Natural killer cell (primary cell): ENCODE measurements at regions not wholly inside any gene's neighbourhood (a gene's known extent, or its start where the extent isn't known, plus 50 kb on each side); places are given as distances from the start of the nearest gene placed in this dataset.

Experiments used
- ATAC-seq, 3 donors: fragments of 150-1000 bp in 2 of 3; fragments of 200-7000 bp in 1 of 3; cut with Tn5 transposase; 1 replicate in 1 of 3; 2 replicates in 2 of 3; pipeline ENCODE4 v1.10.0; 2021; ENCODE audit warnings: mild to moderate bottlenecking in 2 of 3, moderate library complexity in 2 of 3
- DNase-seq, 2 donors: peaks; one replicate each; pipeline versions ENCODE4 v3.0.0 to v3.0.0-alpha.2; 2013 to 2021; ENCODE audit warnings: mixed read lengths in 1 of 2
- H3K27ac ChIP-seq: one replicate; pipeline ENCODE4 v1.5.1; 2013; ENCODE audit warnings: mild to moderate bottlenecking, low read length
- H3K27me3 ChIP-seq: one replicate; pipeline ENCODE4 v1.6.1; 2013; ENCODE audit warnings: low read length; ENCODE audit not compliant: control insufficient read depth, insufficient read depth
- H3K36me3 ChIP-seq: one replicate; pipeline ENCODE4 v1.6.1; 2013; ENCODE audit warnings: low read length; ENCODE audit not compliant: control insufficient read depth, insufficient read depth
- H3K4me1 ChIP-seq: one replicate; pipeline ENCODE4 v1.6.1; 2013; ENCODE audit warnings: low read length; ENCODE audit not compliant: control insufficient read depth, insufficient read depth
- H3K4me3 ChIP-seq: one replicate; pipeline ENCODE4 v1.5.1; 2013; ENCODE audit warnings: low read length
- H3K9me3 ChIP-seq: one replicate; pipeline ENCODE4 v1.6.1; 2013; ENCODE audit warnings: low read length; ENCODE audit not compliant: control insufficient read depth, insufficient read depth
- H3K27ac Mint-ChIP-seq, 2 donors: one replicate each; pipeline ENCODE4 v1.8.0; 2022; ENCODE audit warnings: mild to moderate bottlenecking in 2 of 2, mixed read lengths in 2 of 2, moderate library complexity in 1 of 2
- H3K27me3 Mint-ChIP-seq, 2 donors: one replicate each; pipeline ENCODE4 v1.8.0; 2022; ENCODE audit warnings: low read depth in 2 of 2, mixed read lengths in 2 of 2
- H3K36me3 Mint-ChIP-seq: one replicate; pipeline ENCODE4 v1.8.0; 2022; ENCODE audit warnings: mixed read lengths
- H3K4me1 Mint-ChIP-seq, 2 donors: one replicate each; pipeline ENCODE4 v1.8.0; 2022; ENCODE audit warnings: mixed read lengths in 2 of 2
- H3K4me3 Mint-ChIP-seq: one replicate; pipeline ENCODE4 v1.8.0; 2022; ENCODE audit warnings: mild to moderate bottlenecking, moderate library complexity, mixed read lengths
- H3K9me3 Mint-ChIP-seq, 2 donors: one replicate each; pipeline ENCODE4 v1.8.0; 2022; ENCODE audit warnings: mixed read lengths in 2 of 2
- CTCF ChIP-seq: fragments of 200-600 bp; IDR thresholded peaks from one replicate; pipeline ENCODE4 v1.8.0; 2022; ENCODE audit warnings: antibody characterized with exemption
- WGBS: methylation state at CpG from one replicate; pipeline ENCODE4 v1.1.7; 2013; ENCODE audit warnings: missing lambda C conversion rate; ENCODE audit not compliant: insufficient coverage; 5-methylcytosine and 5-hydroxymethylcytosine counted together
- intact Hi-C: fragments of 100-400 bp; cut with micrococcal nuclease; formaldehyde crosslinking; loops from one replicate; pipeline ENCODE4 v1.14.2; 2022

GRCh38 chr2:8260213-8260612 is 421.6 kb upstream of the ID2 start:
- H3K4me1 ChIP-seq = peaks cover 17% of the 10 kb centered on the region
- peaks cover 10% of the 10 kb centered on the region for H3K36me3 ChIP-seq
- no peaks in the 10 kb centered on the region for H3K27me3 ChIP-seq
- H3K4me3 ChIP-seq = no peak overlapping the region
- 65% methylated on average over 10 of the region's 11 CpGs for WGBS
- Mint-ChIP-seq H3K27me3 (no peaks in the 10 kb centered on the region), H3K9me3 (no peaks in the 10 kb centered on the region), H3K4me3 (peak overlapping the region; percentile 58), H3K4me1 (peaks cover 45 to 60% of the 10 kb centered on the region in 2 donors), H3K36me3 (no peaks in the 10 kb centered on the region), H3K27ac (peak overlapping the region; percentile 78 to 89)
- DNase-seq (peak in 1 of 2 donors; percentile 44), ATAC-seq (peak; percentile 87 to 99 (median 98))
- intact Hi-C loops = no loop called here
- no peak for TF ChIP-seq CTCF
- H3K9me3 ChIP-seq = no peaks in the 10 kb centered on the region
- H3K27ac ChIP-seq = peak overlapping the region; percentile 6

GRCh38 chr2:8263901-8264300 is 418.0 kb upstream of the ID2 start:
- no peak for TF ChIP-seq CTCF
- 94% methylated on average over 2 of the region's 4 CpGs for WGBS
- DNase-seq = no peak
- H3K4me3 ChIP-seq = no peak overlapping the region
- no peak overlapping the region for H3K4me3 Mint-ChIP-seq
- no peaks in the 10 kb centered on the region for H3K27me3 ChIP-seq
- intact Hi-C loops = no loop called here
- H3K9me3 Mint-ChIP-seq = no peaks in the 10 kb centered on the region
- peaks cover 65 to 71% of the 10 kb centered on the region in 2 donors for H3K4me1 Mint-ChIP-seq
- peak overlapping the region; percentile 26 to 29 for H3K27ac Mint-ChIP-seq
- no peak for ATAC-seq
- H3K27ac ChIP-seq = no peak overlapping the region
- H3K27me3 Mint-ChIP-seq = no peaks in the 10 kb centered on the region
- no peaks in the 10 kb centered on the region for H3K9me3 ChIP-seq
- H3K36me3 Mint-ChIP-seq = no peaks in the 10 kb centered on the region
- H3K4me1 ChIP-seq = peaks cover 17% of the 10 kb centered on the region
- H3K36me3 ChIP-seq = no peaks in the 10 kb centered on the region

GRCh38 chr2:8264981-8265380 is 416.9 kb upstream of the ID2 start:
- H3K36me3 Mint-ChIP-seq = no peaks in the 10 kb centered on the region
- H3K4me3 Mint-ChIP-seq = no peak overlapping the region
- H3K9me3 Mint-ChIP-seq = no peaks in the 10 kb centered on the region
- no peak for DNase-seq
- H3K4me1 ChIP-seq = peaks cover 14% of the 10 kb centered on the region
- no peak for TF ChIP-seq CTCF
- intact Hi-C loops = no loop called here
- H3K9me3 ChIP-seq = no peaks in the 10 kb centered on the region
- no peak overlapping the region for H3K27ac ChIP-seq
- no peaks in the 10 kb centered on the region for H3K36me3 ChIP-seq
- 87% methylated on average over 3 of the region's 3 CpGs for WGBS
- H3K4me1 Mint-ChIP-seq = peaks cover 54 to 62% of the 10 kb centered on the region in 2 donors
- peak overlapping the region in 1 of 2 donors; percentile 29 for H3K27ac Mint-ChIP-seq
- no peak for ATAC-seq
- no peaks in the 10 kb centered on the region for H3K27me3 ChIP-seq
- no peak overlapping the region for H3K4me3 ChIP-seq
- H3K27me3 Mint-ChIP-seq = no peaks in the 10 kb centered on the region

- Mint-ChIP-seq H3K4me1 (peaks cover 53 to 58% of the 10 kb centered on the region in 2 donors), H3K9me3 (no peaks in the 10 kb centered on the region), H3K27me3 (no peaks in the 10 kb centered on the region), H3K4me3 (no peak overlapping the region), H3K36me3 (no peaks in the 10 kb centered on the region), H3K27ac (peak overlapping the region in 1 of 2 donors; percentile 29)
- no peak for TF ChIP-seq CTCF
- Histone ChIP-seq H3K4me3 (no peak overlapping the region), H3K36me3 (no peaks in the 10 kb centered on the region), H3K9me3 (no peaks in the 10 kb centered on the region), H3K27ac (no peak overlapping the region), H3K27me3 (no peaks in the 10 kb centered on the region), H3K4me1 (peaks cover 11% of the 10 kb centered on the region)
- DNase-seq = no peak
- 82% methylated on average over 5 of the region's 5 CpGs for WGBS
- intact Hi-C loops = no loop called here
- ATAC-seq = no peak
Measured at GRCh38 chr2:8265476-8266226, 416.2 kb upstream of the ID2 start.
